GM21619 (cell line): ENCODE measurements at regions not wholly inside any gene's neighbourhood (a gene's known extent, or its start where the extent isn't known, plus 50 kb on each side); places are given as distances from the start of the nearest gene placed in this dataset.
"Not testable (repeated sequence)": the region's sequence is repeated elsewhere in the genome, so short reads cannot be mapped to it uniquely, and the experiment has no call there.

Experiments
- ATAC-seq: cut with Tn5 transposase; IDR thresholded peaks from one replicate; pipeline ENCODE4 v1.9.1; 2021; ENCODE audit not compliant: unreplicated experiment

- no peak for ATAC-seq
These were observed 52.2 kb upstream of the ABCA1 start for GRCh38 chr9:104980039-104980654.

- no peak for ATAC-seq
These were observed 53.7 kb upstream of the ABCA1 start for GRCh38 chr9:104981543-104982129.

GRCh38 chr9:104982543-104982942 is 54.6 kb upstream of the ABCA1 start:
- no peak for ATAC-seq

GRCh38 chr9:104983491-104983890 is 55.5 kb upstream of the ABCA1 start:
- no peak for ATAC-seq

GRCh38 chr9:104984121-104984520 is 56.2 kb upstream of the ABCA1 start:
- no peak for ATAC-seq

GRCh38 chr9:104984542-104984941 is 56.6 kb upstream of the ABCA1 start:
- no peak for ATAC-seq

GRCh38 chr9:104984948-104985347 is 57.0 kb upstream of the ABCA1 start:
- ATAC-seq, result no peak

GRCh38 chr9:104986096-104986495 is 58.1 kb upstream of the ABCA1 start:
- ATAC-seq, result no peak

GRCh38 chr9:104987743-104988142 is 59.8 kb upstream of the ABCA1 start:
- no peak for ATAC-seq

- no peak for ATAC-seq
These were observed 60.6 kb upstream of the ABCA1 start for GRCh38 chr9:104988539-104988938.

- ATAC-seq, result peak; percentile 86
These were observed 63.4 kb upstream of the ABCA1 start for GRCh38 chr9:104991144-104991953.

GRCh38 chr9:104992659-104993058 is 64.7 kb upstream of the ABCA1 start:
- ATAC-seq, result no peak

- ATAC-seq, result no peak
These were observed 65.5 kb upstream of the ABCA1 start for GRCh38 chr9:104993291-104993963.

- ATAC-seq, result no peak
These were observed 69.6 kb upstream of the ABCA1 start for GRCh38 chr9:104997536-104997935.

GRCh38 chr9:104999136-104999535 is 71.2 kb upstream of the ABCA1 start:
- ATAC-seq, result no peak

GRCh38 chr9:105000529-105000928 is 72.6 kb upstream of the ABCA1 start:
- not testable (repeated sequence) for ATAC-seq

- ATAC-seq, result no peak
These were observed 76.6 kb upstream of the ABCA1 start for GRCh38 chr9:105004466-105005090.

GRCh38 chr9:105005186-105005585 is 77.2 kb upstream of the ABCA1 start:
- ATAC-seq, result no peak

GRCh38 chr9:105006514-105006913 is 78.6 kb upstream of the ABCA1 start:
- no peak for ATAC-seq

- ATAC-seq, result no peak
These were observed 79.2 kb upstream of the ABCA1 start for GRCh38 chr9:105007143-105007542.

- ATAC-seq, result not testable (repeated sequence)
These were observed 82.1 kb upstream of the ABCA1 start for GRCh38 chr9:105010089-105010488.
